HG03460 (cell line): ENCODE measurements at regions not wholly inside any gene's neighbourhood (a gene's known extent, or its start where the extent isn't known, plus 50 kb on each side); places are given as distances from the start of the nearest gene placed in this dataset.

Source experiments
- ATAC-seq: cut with Tn5 transposase; IDR thresholded peaks from one replicate; pipeline ENCODE4 v1.9.1; 2021; ENCODE audit not compliant: unreplicated experiment

DNA sequence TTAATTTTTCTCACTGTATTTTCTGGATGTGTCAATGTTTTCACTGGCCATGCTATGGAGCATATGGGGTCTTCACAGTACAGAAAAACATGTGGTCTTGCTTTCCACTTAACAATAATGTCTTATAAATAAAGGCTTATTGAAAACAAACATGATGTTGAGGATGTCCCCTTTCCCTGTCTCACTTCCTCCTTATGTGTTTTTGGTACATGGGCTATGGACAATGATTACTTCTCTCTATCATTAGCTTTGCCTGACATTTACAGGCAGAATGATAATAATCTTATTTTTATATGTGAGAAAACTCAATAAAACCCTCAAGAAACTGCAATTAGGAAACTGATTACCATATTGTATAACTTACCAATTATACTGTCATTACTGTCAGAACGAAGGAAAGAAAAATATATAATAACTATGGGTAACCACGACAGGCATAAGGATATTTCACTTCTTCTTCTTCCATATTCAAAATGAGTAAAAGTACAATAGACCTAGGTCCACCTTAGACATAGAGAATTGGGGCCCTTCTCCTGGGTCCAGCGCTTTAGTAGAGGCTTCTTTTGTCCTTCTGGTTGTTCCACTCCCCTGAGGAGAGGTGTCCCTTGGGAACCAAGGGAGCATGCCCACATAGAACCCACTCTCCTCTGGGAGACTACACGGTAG, 375.0 kb downstream of the MAN2A1 start:
- no peak for ATAC-seq

- no peak for ATAC-seq
These were observed 381.1 kb downstream of the MAN2A1 start for GRCh38 chr5:110070836-110071235.

- no peak for ATAC-seq
These were observed 382.9 kb downstream of the MAN2A1 start for GRCh38 chr5:110072651-110073050.

- ATAC-seq, result no peak
These were observed 383.8 kb downstream of the MAN2A1 start for GRCh38 chr5:110073534-110073933.

DNA sequence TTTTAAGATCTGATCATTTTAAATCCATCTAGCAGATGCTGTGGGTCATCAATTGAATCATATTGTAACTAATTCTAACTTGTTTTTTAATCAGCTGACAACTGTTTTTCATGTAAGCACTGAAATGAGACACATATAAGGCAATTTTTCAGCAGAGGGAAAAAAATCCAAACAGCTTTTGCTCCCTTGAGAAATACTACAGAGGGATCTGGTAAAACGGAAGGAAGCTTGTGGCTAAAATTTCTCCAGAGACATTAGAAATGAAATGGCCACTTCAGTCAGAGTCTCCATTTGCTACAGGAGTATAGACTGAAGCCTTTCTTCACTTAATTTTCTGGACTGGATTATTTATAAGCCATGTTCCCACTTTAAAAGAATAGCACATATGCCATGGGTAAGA, 385.9 kb downstream of the MAN2A1 start:
- ATAC-seq, result no peak

GRCh38 chr5:110077147-110077546, 387.4 kb downstream of the MAN2A1 start:
- ATAC-seq, result no peak

GRCh38 chr5:110082194-110082593, 392.5 kb downstream of the MAN2A1 start:
- no peak for ATAC-seq

GRCh38 chr5:110082863-110083262, 393.1 kb downstream of the MAN2A1 start:
- no peak for ATAC-seq

DNA sequence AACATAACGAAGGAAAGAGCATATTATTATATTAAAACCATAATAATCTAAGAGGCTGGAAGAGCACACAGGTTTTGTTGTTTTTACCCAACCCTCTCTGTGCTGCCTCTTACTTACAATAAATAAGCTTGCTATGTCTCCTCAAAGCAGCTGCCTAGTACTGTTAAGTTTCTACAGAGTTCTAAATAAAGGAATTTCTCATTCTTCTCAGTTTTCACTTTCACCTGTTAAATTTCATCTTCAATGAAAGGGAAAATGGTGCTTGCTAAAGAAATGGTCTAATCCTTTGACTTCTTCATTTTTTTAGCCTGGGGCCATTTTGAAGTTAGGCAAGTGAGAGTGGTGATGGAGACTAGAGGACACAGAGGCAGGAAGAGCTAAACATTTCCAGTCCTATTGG, 396.1 kb downstream of the MAN2A1 start:
- ATAC-seq, result no peak

DNA sequence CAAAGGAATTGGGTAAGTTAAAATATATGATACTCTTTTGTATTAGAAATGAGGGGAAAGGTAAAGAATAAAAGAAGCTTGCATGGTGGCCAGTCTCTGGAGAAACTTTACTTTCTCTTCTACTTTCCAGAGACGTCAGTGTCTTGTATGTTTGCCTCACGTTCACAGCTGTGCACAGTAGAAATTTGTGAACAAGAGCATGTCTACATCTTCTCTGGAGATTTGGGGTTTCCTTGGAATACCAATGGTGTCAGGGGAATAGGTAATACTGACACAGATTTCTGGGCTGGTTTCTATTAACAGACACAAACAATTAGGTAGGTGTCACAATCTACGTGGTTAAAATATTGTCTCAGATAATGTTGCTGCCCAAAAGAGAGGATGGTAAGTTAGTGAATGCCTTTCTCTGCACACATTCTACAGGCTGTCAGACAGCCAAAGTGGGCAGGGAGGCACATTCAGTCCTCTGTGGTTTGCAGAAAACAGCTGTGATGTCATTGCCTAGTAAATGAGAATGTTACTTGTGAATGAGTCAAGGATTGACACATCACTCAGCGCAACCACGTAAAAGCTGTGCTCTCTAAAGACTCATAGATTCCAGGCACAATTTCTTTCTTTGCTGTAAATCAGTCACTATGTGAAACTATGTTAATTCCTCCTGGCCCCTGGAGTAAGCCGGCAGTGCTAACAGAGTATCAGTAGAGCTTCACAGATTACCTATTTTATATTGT, 397.1 kb downstream of the MAN2A1 start:
- no peak for ATAC-seq

DNA sequence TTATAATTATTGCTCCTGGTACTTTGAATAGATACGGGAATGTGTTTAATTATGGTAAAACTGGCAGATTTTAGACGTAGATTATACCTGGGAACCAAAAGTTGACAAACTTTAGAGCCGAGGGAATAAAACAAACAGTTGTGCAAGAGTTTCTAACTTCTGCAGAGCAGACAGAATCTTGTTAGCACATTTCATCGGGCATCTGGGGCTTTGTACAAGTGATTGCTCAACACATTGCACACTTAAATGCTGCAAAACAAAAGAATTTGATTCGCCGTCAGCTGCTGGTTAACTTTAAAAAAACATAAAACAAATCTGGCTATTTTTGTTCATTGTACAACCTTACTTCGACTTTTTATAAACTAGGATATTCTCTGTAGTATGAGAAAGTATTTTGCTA, 398.1 kb downstream of the MAN2A1 start:
- no peak for ATAC-seq

DNA sequence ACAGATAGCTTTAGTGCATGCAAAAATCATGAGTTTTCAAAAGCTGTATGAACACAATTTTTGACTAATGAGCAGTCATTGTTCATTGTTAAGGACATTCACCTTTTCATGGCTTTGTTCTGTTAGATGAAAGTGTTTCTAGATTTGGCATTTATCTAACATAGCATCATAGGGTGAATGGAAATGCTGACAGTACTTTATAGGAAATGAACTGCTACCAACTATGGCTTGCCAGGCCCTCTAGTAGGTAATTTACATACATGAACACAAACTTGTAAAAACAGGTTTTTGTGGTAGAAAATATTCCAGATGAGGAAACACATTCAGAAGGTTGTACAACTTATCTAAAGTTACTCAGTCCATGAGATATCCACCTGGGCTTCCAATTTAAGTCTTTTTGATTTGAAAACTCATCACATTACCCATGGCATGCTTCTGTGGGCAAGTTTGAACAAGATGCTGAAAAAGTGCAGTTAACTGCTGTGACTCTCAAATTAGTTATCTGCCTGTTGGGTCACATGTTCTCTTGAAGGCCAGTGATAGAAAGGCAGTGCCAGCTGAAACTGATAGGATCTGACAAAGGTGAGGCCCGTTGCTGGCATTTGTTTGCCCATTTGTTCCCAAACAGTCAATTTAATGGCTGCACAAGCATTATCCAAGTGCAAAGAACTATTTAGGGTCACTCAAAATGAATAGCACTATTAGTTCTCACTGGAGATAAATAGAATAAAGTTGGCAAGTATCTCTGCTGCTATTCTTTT, 399.1 kb downstream of the MAN2A1 start:
- no peak for ATAC-seq

- ATAC-seq, result no peak
These were observed 403.4 kb downstream of the MAN2A1 start for GRCh38 chr5:110092955-110093785.

GRCh38 chr5:110094109-110094508, 404.4 kb downstream of the MAN2A1 start:
- ATAC-seq, result no peak

GRCh38 chr5:110094548-110094947, 404.8 kb downstream of the MAN2A1 start:
- ATAC-seq, result no peak

- no peak for ATAC-seq
These were observed 406.7 kb downstream of the MAN2A1 start for GRCh38 chr5:110096419-110096818.

DNA sequence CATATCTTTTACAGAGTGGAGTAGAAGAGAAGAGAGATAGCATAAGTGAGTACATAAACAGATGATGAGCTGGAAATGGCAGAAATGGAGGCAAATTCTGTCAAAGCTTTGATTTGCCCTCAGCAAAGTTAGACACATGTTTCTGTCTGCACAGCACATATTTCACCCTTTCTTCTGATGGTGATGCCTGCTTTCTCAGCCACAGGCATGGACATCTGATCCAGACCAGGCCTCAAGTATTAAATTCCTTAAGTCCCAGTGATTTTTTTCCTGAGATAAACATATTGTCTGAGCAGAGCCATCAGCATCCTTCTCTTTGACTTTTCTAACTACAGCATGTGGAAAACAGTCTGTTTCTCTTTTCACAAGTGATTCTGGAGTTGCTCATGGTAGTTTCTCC, 409.8 kb downstream of the MAN2A1 start:
- no peak for ATAC-seq

GRCh38 chr5:110103081-110103480, 413.4 kb downstream of the MAN2A1 start:
- ATAC-seq, result no peak

DNA sequence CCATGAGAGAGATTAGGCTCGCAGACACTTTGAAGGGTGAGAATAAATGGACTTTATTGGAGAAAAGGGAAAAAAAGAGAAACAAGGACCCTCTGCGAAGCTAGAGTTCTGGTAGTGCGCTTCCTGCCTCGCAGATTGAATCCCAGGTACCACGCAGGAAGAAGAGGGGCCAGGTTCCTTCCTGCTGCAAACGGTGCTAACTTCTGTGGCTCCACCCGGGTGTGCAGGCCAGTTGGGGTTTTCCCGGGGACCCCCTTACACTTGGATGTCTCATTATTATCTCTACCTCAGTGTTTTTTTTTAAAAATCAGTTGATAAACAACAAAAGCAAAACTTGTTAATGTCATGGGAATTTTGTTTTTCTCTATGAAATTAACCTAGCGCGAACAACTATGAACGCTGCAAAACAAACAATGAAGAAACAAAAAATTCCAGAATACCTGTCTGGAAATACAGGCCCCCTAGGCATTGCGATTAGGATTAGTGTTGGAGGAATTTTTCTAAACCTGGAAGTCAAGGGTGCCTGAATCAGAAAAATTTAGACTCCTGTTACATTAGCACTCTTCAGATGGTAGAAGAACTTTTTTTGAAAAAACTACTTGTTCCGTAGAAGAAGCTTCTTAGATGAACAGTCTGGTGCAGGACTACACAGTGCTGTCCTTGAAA, 414.5 kb downstream of the MAN2A1 start:
- no peak for ATAC-seq
